HepG2 (cell line): ENCODE measurements at regions not wholly inside any gene's neighbourhood (a gene's known extent, or its start where the extent isn't known, plus 50 kb on each side); places are given as distances from the start of the nearest gene placed in this dataset.
"Not testable (repeated sequence)": the region's sequence is repeated elsewhere in the genome, so short reads cannot be mapped to it uniquely, and the experiment has no call there.

Source experiments
- BORCS8-MEF2B ChIP-seq: sonication (generic); formaldehyde crosslinking; IDR thresholded peaks from 2 replicates; pipeline ENCODE4 v1.8.0; 2022; ENCODE audit warnings: mild to moderate bottlenecking, missing genetic modification reagents
- CEBPB ChIP-seq: IDR thresholded peaks from 2 replicates; pipeline ENCODE4 v1.6.1; 2011; ENCODE audit warnings: low read depth, low read length, improper control_type of control experiment, borderline replicate concordance
- CTCF ChIP-seq: sonication (generic); formaldehyde crosslinking; IDR thresholded peaks from 2 replicates; pipeline ENCODE4 v1.5.0; 2020; ENCODE audit warnings: mild to moderate bottlenecking, missing genetic modification reagents, moderate library complexity
- ZNF280B ChIP-seq: sonication (generic); formaldehyde crosslinking; IDR thresholded peaks from 2 replicates; pipeline ENCODE4 v1.5.0; 2020; ENCODE audit warnings: missing genetic modification reagents, mild to moderate bottlenecking, borderline replicate concordance
- ZNF549 ChIP-seq: sonication (generic); formaldehyde crosslinking; IDR thresholded peaks from 2 replicates; pipeline ENCODE4 v1.5.0; 2020; ENCODE audit warnings: missing genetic modification reagents
- ZNF629 ChIP-seq: sonication (generic); formaldehyde crosslinking; conservative IDR thresholded peaks from 2 replicates; pipeline ENCODE4 v1.5.0; 2020; ENCODE audit warnings: missing genetic modification reagents
- ZNF768 ChIP-seq: sonication (generic); formaldehyde crosslinking; IDR thresholded peaks from 2 replicates; pipeline ENCODE4 v1.4.0; 2020; ENCODE audit warnings: missing genetic modification reagents

GRCh38 chr20:56781987-56782560 is 153.0 kb downstream of the TFAP2C start:
- TF ChIP-seq ZNF280B (CRISPR knock-in tag); ZNF768; BORCS8-MEF2B (CRISPR knock-in tag); ZNF549 (CRISPR knock-in tag); ZNF629; CEBPB; CTCF (CRISPR knock-in tag): not testable (repeated sequence)
